ENCODE measurements at regions not wholly inside any gene's neighbourhood (a gene's known extent, or its start where the extent isn't known, plus 50 kb on each side); places are given as distances from the start of the nearest gene placed in this dataset.
A peak's percentile ranks its signal among the peaks of the same experiment; 100 is the strongest.
"Not testable (repeated sequence)": the region's sequence is repeated elsewhere in the genome, so short reads cannot be mapped to it uniquely, and the experiment has no call there.

GRCh38 chr1:804378-805115 lies 118.1 kb upstream of the OR4F16 start:
- H3K4me3 ChIP-seq (ENCODE audit: low read depth, low read length); in situ Hi-C loops (cut with HindIII; ENCODE audit: low pct_ligation_motif_present, low sequenced_read_pairs); H3K27me3 ChIP-seq (replicated peaks); H3K36me3 ChIP-seq (replicated peaks); H3K27ac ChIP-seq: not testable (repeated sequence)
- DNase-seq = peak; percentile 14

GRCh38 chr1:805310-805709 lies 118.4 kb upstream of the SAMD11 start:
- H3K4me3 ChIP-seq (ENCODE audit: low read depth, low read length); H3K36me3 ChIP-seq (replicated peaks); in situ Hi-C loops (cut with HindIII; ENCODE audit: low pct_ligation_motif_present, low sequenced_read_pairs); DNase-seq; H3K27ac ChIP-seq; H3K27me3 ChIP-seq (replicated peaks): not testable (repeated sequence)

- in situ Hi-C loops (cut with HindIII; ENCODE audit: low pct_ligation_motif_present, low sequenced_read_pairs); H3K36me3 ChIP-seq (replicated peaks); H3K27ac ChIP-seq; DNase-seq; H3K27me3 ChIP-seq (replicated peaks); H3K4me3 ChIP-seq (ENCODE audit: low read depth, low read length): not testable (repeated sequence)
Measured at GRCh38 chr1:807066-807465, 116.7 kb upstream of the SAMD11 start.

- H3K27me3 ChIP-seq (replicated peaks); DNase-seq; H3K4me3 ChIP-seq (ENCODE audit: low read depth, low read length); in situ Hi-C loops (cut with HindIII; ENCODE audit: low pct_ligation_motif_present, low sequenced_read_pairs); H3K27ac ChIP-seq; H3K36me3 ChIP-seq (replicated peaks): not testable (repeated sequence)
Measured at GRCh38 chr1:807699-808390, 115.9 kb upstream of the SAMD11 start.

GRCh38 chr1:810949-811348 lies 112.8 kb upstream of the SAMD11 start:
- H3K27ac ChIP-seq; H3K4me3 ChIP-seq (ENCODE audit: low read depth, low read length); in situ Hi-C loops (cut with HindIII; ENCODE audit: low pct_ligation_motif_present, low sequenced_read_pairs); H3K27me3 ChIP-seq (replicated peaks); DNase-seq; H3K36me3 ChIP-seq (replicated peaks): not testable (repeated sequence)

- in situ Hi-C loops (cut with HindIII; ENCODE audit: low pct_ligation_motif_present, low sequenced_read_pairs); H3K4me3 ChIP-seq (ENCODE audit: low read depth, low read length); H3K36me3 ChIP-seq (replicated peaks); DNase-seq; H3K27me3 ChIP-seq (replicated peaks); H3K27ac ChIP-seq: not testable (repeated sequence)
Measured at GRCh38 chr1:812535-813127, 111.1 kb upstream of the SAMD11 start.

GRCh38 chr1:814543-814942 lies 109.2 kb upstream of the SAMD11 start:
- H3K36me3 ChIP-seq (replicated peaks); in situ Hi-C loops (cut with HindIII; ENCODE audit: low pct_ligation_motif_present, low sequenced_read_pairs); H3K27ac ChIP-seq; DNase-seq; H3K4me3 ChIP-seq (ENCODE audit: low read depth, low read length); H3K27me3 ChIP-seq (replicated peaks): not testable (repeated sequence)

- in situ Hi-C loops (cut with HindIII; ENCODE audit: low pct_ligation_motif_present, low sequenced_read_pairs); H3K36me3 ChIP-seq (replicated peaks): not testable (repeated sequence)
Measured at GRCh38 chr1:815147-815922, 108.4 kb upstream of the SAMD11 start.

GRCh38 chr1:817071-817599 lies 106.6 kb upstream of the SAMD11 start:
- DNase-seq = peak; percentile 82
- H3K27me3 ChIP-seq (replicated peaks); in situ Hi-C loops (cut with HindIII; ENCODE audit: low pct_ligation_motif_present, low sequenced_read_pairs); H3K36me3 ChIP-seq (replicated peaks): not testable (repeated sequence)
- H3K4me3 ChIP-seq (ENCODE audit: low read depth, low read length) = peak overlapping the region; percentile 9
- H3K27ac ChIP-seq = peak overlapping the region; percentile 85

More at GRCh38 chr1:815147-815922, 108.4 kb upstream of the SAMD11 start:
- DNase-seq; H3K27ac ChIP-seq; H3K4me3 ChIP-seq (ENCODE audit: low read depth, low read length); H3K27me3 ChIP-seq (replicated peaks): not testable (repeated sequence)

- H3K27ac ChIP-seq = peak overlapping the region; percentile 82
- H3K4me3 ChIP-seq (ENCODE audit: low read depth, low read length) = peak overlapping the region; percentile 22
- H3K36me3 ChIP-seq (replicated peaks); H3K27me3 ChIP-seq (replicated peaks); in situ Hi-C loops (cut with HindIII; ENCODE audit: low pct_ligation_motif_present, low sequenced_read_pairs): not testable (repeated sequence)
- peak; percentile 15 for DNase-seq
Measured at GRCh38 chr1:817658-818617, 105.8 kb upstream of the SAMD11 start.
